GM21528 (cell line): ENCODE measurements at regions not wholly inside any gene's neighbourhood (a gene's known extent, or its start where the extent isn't known, plus 50 kb on each side); places are given as distances from the start of the nearest gene placed in this dataset.

Experiments
- ATAC-seq: cut with Tn5 transposase; IDR thresholded peaks from one replicate; pipeline ENCODE4 v1.9.1; 2021; ENCODE audit warnings: mild to moderate bottlenecking, moderate library complexity; ENCODE audit not compliant: unreplicated experiment, low FRiP score

GRCh38 chr17:72402727-72403210, 281.9 kb downstream of the SOX9 start:
- no peak for ATAC-seq

- ATAC-seq: no peak
Observed at GRCh38 chr17:72403713-72404209, 282.9 kb downstream of the SOX9 start.

- no peak for ATAC-seq
Observed at GRCh38 chr17:72404872-72405271, 284.1 kb downstream of the SOX9 start.

GRCh38 chr17:72405662-72406230, 284.9 kb downstream of the SOX9 start:
- ATAC-seq: no peak

DNA sequence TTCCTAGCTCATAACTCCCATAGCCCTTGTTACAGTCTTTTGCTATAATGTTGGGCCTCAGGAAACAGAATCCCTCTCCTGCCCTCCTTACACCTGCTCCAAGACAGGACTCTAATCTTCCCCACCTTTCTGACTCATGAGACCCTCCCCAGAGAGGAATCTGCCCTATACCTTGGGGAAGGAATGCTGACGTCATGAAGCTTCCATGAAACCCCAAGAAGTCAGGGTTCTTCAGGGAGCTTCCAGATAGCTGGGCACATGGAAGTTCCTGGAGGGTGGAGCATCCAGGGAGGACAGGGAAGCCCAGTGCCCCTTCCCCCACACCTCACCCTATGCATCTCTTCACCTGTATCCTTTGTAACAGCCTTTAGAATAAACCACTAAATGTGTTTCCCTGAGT, 285.7 kb downstream of the SOX9 start:
- ATAC-seq: no peak

- peak; percentile 76 for ATAC-seq
Observed at GRCh38 chr17:72407336-72407909, 286.6 kb downstream of the SOX9 start.

GRCh38 chr17:72407931-72408330, 287.1 kb downstream of the SOX9 start:
- ATAC-seq: no peak

GRCh38 chr17:72408641-72409040, 287.8 kb downstream of the SOX9 start:
- ATAC-seq: no peak

GRCh38 chr17:72409405-72410002, 288.7 kb downstream of the SOX9 start:
- ATAC-seq: no peak

DNA sequence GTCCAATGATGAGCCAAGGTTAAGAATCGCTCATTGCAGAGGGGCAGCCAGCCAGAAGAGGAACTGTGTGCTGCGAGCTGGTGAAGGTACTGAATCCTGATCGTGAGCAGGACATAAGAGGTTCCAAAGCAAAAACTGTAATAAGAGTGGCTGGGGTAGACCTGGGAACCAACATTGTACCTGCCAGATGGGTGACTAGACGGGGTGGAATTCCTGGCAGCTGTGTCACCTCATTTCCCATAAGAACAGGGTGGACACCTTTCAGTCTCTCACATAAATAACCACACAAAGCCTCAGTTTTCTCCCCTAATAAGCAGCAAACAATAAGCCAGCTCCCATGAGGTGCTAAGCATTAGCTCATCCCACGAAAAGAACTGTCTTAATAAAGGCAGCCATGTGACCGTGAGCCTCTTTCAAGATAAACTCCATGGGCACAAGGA, 290.3 kb downstream of the SOX9 start:
- no peak for ATAC-seq

- no peak for ATAC-seq
Observed at GRCh38 chr17:72412650-72413076, 291.8 kb downstream of the SOX9 start.

- ATAC-seq: no peak
Observed at GRCh38 chr17:72413077-72414031, 292.5 kb downstream of the SOX9 start.

DNA sequence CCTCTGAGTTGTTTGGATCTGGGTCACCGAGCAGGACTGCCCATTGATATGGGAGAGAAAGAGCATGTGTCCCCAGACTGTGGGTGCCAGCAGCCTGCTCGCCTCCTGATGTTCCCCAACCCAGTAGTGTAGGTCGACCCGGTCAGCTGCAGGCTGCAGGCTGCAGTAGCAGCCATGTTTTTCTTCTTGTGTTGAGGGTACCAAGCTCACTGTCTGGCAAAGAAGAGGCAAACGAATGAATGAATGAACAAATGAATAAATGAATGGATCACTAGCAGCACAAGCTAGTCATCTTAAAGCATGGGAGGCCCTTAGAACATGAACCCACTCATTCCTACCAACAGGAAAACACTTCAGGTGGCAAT, 293.2 kb downstream of the SOX9 start:
- ATAC-seq: no peak

GRCh38 chr17:72414967-72415853, 294.4 kb downstream of the SOX9 start:
- no peak for ATAC-seq

DNA sequence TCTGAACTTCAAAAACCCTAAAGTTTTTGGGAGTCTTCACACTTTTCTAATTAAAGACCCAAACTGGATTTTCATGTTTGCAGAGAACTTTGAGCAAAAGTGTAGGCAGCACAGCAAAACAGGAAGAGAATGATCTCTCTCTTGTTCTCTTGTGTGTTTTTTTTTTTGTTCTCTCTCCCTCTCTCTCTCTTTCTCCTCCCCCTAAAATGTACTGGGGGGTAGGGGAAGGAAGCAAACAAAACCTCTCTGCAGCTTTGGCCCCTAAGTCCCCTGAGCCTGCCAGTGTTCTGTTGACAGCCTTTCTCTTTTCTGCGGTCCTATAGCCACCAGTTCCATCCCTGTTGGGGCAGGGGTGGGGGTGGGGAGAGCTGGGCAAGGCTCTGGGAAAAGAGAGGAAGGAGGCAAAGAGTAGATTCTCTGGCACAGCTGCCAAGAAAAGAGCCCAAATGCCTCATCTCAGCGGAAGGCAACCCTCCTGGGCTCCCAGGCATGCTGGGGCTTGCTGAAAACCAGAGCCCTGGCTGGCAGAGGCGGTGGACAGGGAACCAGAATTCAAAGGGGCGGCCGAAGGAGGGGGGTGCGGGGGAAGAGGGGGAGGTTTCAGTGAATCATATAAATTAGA, 295.3 kb downstream of the SOX9 start:
- ATAC-seq: no peak

- no peak for ATAC-seq
Observed at GRCh38 chr17:72416905-72417304, 296.1 kb downstream of the SOX9 start.

DNA sequence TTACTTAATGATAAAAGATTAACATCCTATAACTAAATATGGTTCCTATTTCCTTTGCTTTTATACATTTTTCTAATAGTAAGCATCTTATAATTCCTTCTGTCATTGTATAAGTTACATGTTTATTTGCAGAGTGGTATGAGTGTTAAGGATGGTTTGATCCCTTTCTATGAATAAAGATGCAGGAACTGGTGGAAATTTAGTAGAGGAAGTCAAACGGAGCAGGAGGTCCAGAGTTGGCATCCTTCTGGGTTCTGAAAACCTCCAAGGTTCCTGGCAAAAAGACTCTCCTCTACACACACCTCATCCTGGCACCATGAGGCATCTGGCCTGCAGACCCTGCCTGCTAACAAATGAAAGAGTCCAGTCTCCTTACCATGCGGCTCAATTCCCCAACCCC, 296.8 kb downstream of the SOX9 start:
- ATAC-seq: no peak

DNA sequence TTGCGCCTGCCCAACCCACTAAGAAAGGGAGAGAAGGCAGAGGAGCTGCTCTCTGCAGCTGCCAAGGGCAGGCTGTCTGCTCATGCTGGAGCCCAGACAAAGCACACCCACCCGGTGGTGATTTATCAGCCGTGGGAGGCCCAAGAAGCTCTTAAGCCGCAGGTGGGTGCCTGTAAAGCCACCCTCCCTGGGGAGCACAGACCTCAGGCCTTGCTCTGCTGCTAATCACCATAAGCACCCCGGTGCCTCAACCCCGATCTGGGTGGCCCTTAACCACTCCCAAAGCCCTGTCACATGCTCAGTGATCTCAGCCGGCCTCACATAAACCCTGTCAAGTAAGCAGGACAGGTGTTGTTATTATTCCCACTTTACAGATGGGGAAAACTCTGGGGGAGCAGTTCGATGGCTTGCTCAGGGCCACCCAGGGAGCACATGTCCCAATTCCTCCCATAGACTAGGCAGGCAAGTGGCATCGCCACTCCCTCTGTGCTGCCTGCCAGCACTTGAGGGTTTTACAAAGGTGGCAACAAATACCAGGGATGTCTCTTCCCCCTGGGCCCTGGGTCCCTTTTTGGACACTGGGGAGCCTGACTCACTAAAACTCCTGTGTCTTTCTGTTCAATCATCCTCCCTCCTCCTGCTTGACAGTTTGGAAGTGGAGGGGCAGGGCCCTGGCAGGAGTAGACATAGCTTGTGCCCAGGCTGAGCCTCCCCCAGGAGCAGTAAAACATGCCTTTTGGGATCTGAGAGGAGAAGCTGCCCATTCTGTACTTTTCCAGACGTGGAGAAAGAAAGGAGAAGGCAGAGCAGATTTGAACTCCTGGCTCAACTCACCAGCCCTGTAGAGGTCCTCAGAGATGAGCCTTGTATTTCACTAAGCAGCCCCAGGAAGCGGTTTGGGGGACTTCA, 299.3 kb downstream of the SOX9 start:
- peak; percentile 43 for ATAC-seq
